ENCODE measurements at regions not wholly inside any gene's neighbourhood (a gene's known extent, or its start where the extent isn't known, plus 50 kb on each side); places are given as distances from the start of the nearest gene placed in this dataset.

DNA sequence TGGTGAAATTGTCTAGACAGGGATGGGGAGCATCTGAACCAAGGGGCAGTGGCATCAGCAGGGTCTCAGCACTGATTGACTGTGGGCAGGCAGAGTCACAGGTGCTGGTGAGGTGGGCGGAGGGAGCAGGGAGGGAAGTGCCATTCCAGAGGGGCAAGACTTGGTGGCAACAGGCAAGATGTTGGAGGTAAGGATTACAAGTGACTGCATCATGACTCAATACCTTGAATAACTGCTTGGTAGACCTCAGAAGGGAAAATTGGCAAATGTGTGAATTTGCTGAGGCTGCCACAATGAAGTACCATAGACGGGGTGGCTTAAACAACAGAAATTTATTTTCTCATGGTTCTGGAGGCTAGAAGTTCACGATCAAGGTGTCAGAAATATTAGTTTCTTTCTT lies 419.1 kb downstream of the HS3ST3B1 start:
- CTCF ChIA-PET: no interaction called here
- no peak overlapping the region for H3K27ac Mint-ChIP-seq

DNA sequence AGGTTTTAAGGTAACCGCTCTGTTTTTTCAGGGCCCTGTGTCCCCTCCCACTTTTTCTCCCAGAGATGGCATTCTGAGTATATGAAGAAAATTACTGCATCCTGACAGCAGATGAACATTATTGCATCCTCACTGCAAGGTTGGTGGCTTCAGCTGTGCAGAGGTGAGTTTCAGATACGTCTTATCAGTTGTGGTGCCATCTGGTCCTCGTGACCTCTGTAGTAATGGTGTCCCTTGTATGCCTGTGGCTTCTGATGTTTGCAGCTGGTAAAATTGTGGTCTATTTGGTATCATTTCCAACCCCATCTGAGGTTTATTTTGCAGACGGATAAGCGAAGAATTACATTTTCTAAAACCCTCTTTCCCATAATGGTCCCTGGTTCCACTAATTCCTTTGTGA lies 417.0 kb downstream of the HS3ST3B1 start:
- TF ChIP-seq, protein P1, sequence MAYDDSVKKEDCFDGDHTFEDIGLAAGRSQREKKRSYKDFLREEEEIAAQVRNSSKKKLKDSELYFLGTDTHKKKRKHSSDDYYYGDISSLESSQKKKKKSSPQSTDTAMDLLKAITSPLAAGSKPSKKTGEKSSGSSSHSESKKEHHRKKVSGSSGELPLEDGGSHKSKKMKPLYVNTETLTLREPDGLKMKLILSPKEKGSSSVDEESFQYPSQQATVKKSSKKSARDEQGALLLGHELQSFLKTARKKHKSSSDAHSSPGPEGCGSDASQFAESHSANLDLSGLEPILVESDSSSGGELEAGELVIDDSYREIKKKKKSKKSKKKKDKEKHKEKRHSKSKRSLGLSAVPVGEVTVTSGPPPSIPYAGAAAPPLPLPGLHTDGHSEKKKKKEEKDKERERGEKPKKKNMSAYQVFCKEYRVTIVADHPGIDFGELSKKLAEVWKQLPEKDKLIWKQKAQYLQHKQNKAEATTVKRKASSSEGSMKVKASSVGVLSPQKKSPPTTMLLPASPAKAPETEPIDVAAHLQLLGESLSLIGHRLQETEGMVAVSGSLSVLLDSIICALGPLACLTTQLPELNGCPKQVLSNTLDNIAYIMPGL (CRISPR knock-in tag; IDR thresholded peaks at IDR 0.05): no peak
- ATAC-seq: no peak
- H3K4me1 Mint-ChIP-seq: no peaks in the 10 kb centered on the region
- H3K27ac Mint-ChIP-seq: no peak overlapping the region
- H3K27me3 Mint-ChIP-seq (ENCODE audit: low read depth): no peaks in the 10 kb centered on the region
- POLR2A ChIA-PET: no interaction called here
- no peak for DNase-seq (ENCODE audit: low spot score)
- CTCF ChIA-PET: no interaction called here
- no peaks in the 10 kb centered on the region for H3K36me3 Mint-ChIP-seq
- H3K9me3 Mint-ChIP-seq: no peaks in the 10 kb centered on the region
- H3K4me3 Mint-ChIP-seq: no peak overlapping the region

More for the DNA sequence above, 419.1 kb downstream of the HS3ST3B1 start:
- DNase-seq (ENCODE audit: low spot score) (no peak), ATAC-seq (no peak)
- peaks cover 7% of the 10 kb centered on the region for H3K9me3 Mint-ChIP-seq
- peaks cover 4% of the 10 kb centered on the region; the same call in 1 of the 2 replicates for H3K36me3 Mint-ChIP-seq
- no peaks in the 10 kb centered on the region for H3K27me3 Mint-ChIP-seq (ENCODE audit: low read depth)
- TF ChIP-seq, protein P2, sequence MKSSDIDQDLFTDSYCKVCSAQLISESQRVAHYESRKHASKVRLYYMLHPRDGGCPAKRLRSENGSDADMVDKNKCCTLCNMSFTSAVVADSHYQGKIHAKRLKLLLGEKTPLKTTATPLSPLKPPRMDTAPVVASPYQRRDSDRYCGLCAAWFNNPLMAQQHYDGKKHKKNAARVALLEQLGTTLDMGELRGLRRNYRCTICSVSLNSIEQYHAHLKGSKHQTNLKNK (CRISPR knock-in tag; IDR thresholded peaks at IDR 0.05): no peak
- TF ChIP-seq CREB1 (CRISPR knock-in tag; IDR thresholded peaks at IDR 0.05): no peak
- TF ChIP-seq, protein P3, sequence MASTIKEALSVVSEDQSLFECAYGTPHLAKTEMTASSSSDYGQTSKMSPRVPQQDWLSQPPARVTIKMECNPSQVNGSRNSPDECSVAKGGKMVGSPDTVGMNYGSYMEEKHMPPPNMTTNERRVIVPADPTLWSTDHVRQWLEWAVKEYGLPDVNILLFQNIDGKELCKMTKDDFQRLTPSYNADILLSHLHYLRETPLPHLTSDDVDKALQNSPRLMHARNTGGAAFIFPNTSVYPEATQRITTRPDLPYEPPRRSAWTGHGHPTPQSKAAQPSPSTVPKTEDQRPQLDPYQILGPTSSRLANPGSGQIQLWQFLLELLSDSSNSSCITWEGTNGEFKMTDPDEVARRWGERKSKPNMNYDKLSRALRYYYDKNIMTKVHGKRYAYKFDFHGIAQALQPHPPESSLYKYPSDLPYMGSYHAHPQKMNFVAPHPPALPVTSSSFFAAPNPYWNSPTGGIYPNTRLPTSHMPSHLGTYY (CRISPR knock-in tag; IDR thresholded peaks at IDR 0.05): no peak
- TF ChIP-seq KAT7 (CRISPR knock-in tag; IDR thresholded peaks at IDR 0.05; ENCODE audit: borderline replicate concordance): no peak
- no peak for TF ChIP-seq ETV6 (CRISPR knock-in tag; IDR thresholded peaks at IDR 0.05)
- TF ChIP-seq, protein P4, sequence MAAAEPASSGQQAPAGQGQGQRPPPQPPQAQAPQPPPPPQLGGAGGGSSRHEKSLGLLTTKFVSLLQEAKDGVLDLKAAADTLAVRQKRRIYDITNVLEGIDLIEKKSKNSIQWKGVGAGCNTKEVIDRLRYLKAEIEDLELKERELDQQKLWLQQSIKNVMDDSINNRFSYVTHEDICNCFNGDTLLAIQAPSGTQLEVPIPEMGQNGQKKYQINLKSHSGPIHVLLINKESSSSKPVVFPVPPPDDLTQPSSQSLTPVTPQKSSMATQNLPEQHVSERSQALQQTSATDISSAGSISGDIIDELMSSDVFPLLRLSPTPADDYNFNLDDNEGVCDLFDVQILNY (CRISPR knock-in tag; IDR thresholded peaks at IDR 0.05): no peak
- TF ChIP-seq CBFB (CRISPR knock-in tag; IDR thresholded peaks at IDR 0.05; ENCODE audit: low read depth): no peak
- no peak for TF ChIP-seq EMX1 (CRISPR knock-in tag; IDR thresholded peaks at IDR 0.05)
- no peak for TF ChIP-seq JAZF1 (CRISPR knock-in tag; IDR thresholded peaks at IDR 0.05)
- no peak for TF ChIP-seq IRF2 (CRISPR knock-in tag; IDR thresholded peaks at IDR 0.05; ENCODE audit: borderline replicate concordance, low read depth)
- no peak for TF ChIP-seq NR3C1 (CRISPR knock-in tag; conservative IDR thresholded peaks at IDR 0.05; ENCODE audit: low read depth)
- TF ChIP-seq, protein P5, sequence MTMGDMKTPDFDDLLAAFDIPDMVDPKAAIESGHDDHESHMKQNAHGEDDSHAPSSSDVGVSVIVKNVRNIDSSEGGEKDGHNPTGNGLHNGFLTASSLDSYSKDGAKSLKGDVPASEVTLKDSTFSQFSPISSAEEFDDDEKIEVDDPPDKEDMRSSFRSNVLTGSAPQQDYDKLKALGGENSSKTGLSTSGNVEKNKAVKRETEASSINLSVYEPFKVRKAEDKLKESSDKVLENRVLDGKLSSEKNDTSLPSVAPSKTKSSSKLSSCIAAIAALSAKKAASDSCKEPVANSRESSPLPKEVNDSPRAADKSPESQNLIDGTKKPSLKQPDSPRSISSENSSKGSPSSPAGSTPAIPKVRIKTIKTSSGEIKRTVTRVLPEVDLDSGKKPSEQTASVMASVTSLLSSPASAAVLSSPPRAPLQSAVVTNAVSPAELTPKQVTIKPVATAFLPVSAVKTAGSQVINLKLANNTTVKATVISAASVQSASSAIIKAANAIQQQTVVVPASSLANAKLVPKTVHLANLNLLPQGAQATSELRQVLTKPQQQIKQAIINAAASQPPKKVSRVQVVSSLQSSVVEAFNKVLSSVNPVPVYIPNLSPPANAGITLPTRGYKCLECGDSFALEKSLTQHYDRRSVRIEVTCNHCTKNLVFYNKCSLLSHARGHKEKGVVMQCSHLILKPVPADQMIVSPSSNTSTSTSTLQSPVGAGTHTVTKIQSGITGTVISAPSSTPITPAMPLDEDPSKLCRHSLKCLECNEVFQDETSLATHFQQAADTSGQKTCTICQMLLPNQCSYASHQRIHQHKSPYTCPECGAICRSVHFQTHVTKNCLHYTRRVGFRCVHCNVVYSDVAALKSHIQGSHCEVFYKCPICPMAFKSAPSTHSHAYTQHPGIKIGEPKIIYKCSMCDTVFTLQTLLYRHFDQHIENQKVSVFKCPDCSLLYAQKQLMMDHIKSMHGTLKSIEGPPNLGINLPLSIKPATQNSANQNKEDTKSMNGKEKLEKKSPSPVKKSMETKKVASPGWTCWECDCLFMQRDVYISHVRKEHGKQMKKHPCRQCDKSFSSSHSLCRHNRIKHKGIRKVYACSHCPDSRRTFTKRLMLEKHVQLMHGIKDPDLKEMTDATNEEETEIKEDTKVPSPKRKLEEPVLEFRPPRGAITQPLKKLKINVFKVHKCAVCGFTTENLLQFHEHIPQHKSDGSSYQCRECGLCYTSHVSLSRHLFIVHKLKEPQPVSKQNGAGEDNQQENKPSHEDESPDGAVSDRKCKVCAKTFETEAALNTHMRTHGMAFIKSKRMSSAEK (CRISPR knock-in tag; IDR thresholded peaks at IDR 0.05; ENCODE audit: borderline replicate concordance): no peak
- TF ChIP-seq, protein P6, sequence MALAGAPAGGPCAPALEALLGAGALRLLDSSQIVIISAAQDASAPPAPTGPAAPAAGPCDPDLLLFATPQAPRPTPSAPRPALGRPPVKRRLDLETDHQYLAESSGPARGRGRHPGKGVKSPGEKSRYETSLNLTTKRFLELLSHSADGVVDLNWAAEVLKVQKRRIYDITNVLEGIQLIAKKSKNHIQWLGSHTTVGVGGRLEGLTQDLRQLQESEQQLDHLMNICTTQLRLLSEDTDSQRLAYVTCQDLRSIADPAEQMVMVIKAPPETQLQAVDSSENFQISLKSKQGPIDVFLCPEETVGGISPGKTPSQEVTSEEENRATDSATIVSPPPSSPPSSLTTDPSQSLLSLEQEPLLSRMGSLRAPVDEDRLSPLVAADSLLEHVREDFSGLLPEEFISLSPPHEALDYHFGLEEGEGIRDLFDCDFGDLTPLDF (CRISPR knock-in tag; IDR thresholded peaks at IDR 0.05): no peak
- no peaks in the 10 kb centered on the region for H3K4me1 Mint-ChIP-seq
- POLR2A ChIA-PET: no interaction called here
- no peak overlapping the region for H3K4me3 Mint-ChIP-seq

All from WTC11 (cell line).